Liver (tissue), 8 donors: ENCODE measurements at regions not wholly inside any gene's neighbourhood (a gene's known extent, or its start where the extent isn't known, plus 50 kb on each side); places are given as distances from the start of the nearest gene placed in this dataset.

ENCODE experiments used
- DNase-seq: peaks from one replicate; pipeline ENCODE4 v3.0.0-alpha.2; 2017; ENCODE audit warnings: low spot score
- H3K27ac ChIP-seq, 2 donors: one replicate each; pipeline ENCODE4 v1.7.0; 2013; ENCODE audit warnings: inconsistent platforms in 2 of 2, low read length in 2 of 2, control low read depth in 1 of 2, low read depth in 1 of 2, mild to moderate bottlenecking in 1 of 2
- H3K27me3 ChIP-seq, 4 donors: one replicate each; pipeline versions ENCODE4 v1.6.1 to v1.7.0; 2013; ENCODE audit warnings: low read length in 3 of 4, inconsistent platforms in 1 of 4, mild to moderate bottlenecking in 1 of 4, moderate library complexity in 1 of 4; ENCODE audit not compliant: control insufficient read depth in 4 of 4, insufficient read depth in 4 of 4
- H3K36me3 ChIP-seq, 4 donors: one replicate each; pipeline versions ENCODE4 v1.6.1 to v1.7.0; 2013; ENCODE audit warnings: low read length in 3 of 4, mild to moderate bottlenecking in 3 of 4, low read depth in 1 of 4, moderate library complexity in 1 of 4; ENCODE audit not compliant: control insufficient read depth in 4 of 4, insufficient read depth in 3 of 4
- H3K4me1 ChIP-seq, 4 donors: one replicate each; pipeline versions ENCODE4 v1.6.1 to v1.7.0; 2013; ENCODE audit warnings: low read length in 3 of 4, mild to moderate bottlenecking in 3 of 4, moderate library complexity in 1 of 4; ENCODE audit not compliant: control insufficient read depth in 4 of 4, insufficient read depth in 4 of 4
- H3K4me3 ChIP-seq, 3 donors: one replicate each; pipeline versions ENCODE4 v1.6.1 to v1.7.0; 2013; ENCODE audit warnings: low read length in 3 of 3, control low read depth in 1 of 3, low read depth in 1 of 3, mild to moderate bottlenecking in 1 of 3
- H3K9ac ChIP-seq, 2 donors: one replicate each; pipeline ENCODE4 v1.7.0; 2013; ENCODE audit warnings: low read length in 2 of 2, mild to moderate bottlenecking in 2 of 2, moderate library complexity in 2 of 2, control low read depth in 1 of 2, low read depth in 1 of 2
- H3K9me3 ChIP-seq, 4 donors: one replicate each; pipeline versions ENCODE4 v1.6.1 to v1.7.0; 2013; ENCODE audit warnings: low read length in 3 of 4; ENCODE audit not compliant: control insufficient read depth in 4 of 4
- EGR1 ChIP-seq, 2 donors: IDR thresholded peaks; 2 replicates each; pipeline ENCODE4 v1.6.1; 2016 to 2018; ENCODE audit warnings: antibody characterized with exemption in 2 of 2, low read depth in 2 of 2
- FOXA1 ChIP-seq: IDR thresholded peaks from 2 replicates; pipeline ENCODE4 v1.6.1; 2016; ENCODE audit warnings: antibody characterized with exemption
- FOXA2 ChIP-seq: IDR thresholded peaks from 2 replicates; pipeline ENCODE4 v1.6.1; 2016; ENCODE audit warnings: antibody characterized with exemption
- GABPA ChIP-seq, 2 donors: IDR thresholded peaks in 1 of 2; conservative IDR thresholded peaks in 1 of 2; 2 replicates each; pipeline ENCODE4 v1.6.1; 2016; ENCODE audit warnings: antibody characterized with exemption in 2 of 2, mild to moderate bottlenecking in 1 of 2, moderate library complexity in 1 of 2
- HNF4A ChIP-seq, 2 donors: conservative IDR thresholded peaks; 2 replicates each; pipeline ENCODE4 v1.6.1; 2016; ENCODE audit warnings: antibody characterized with exemption in 2 of 2, mild to moderate bottlenecking in 2 of 2
- HNF4G ChIP-seq: IDR thresholded peaks from 2 replicates; pipeline ENCODE4 v1.6.1; 2016; ENCODE audit warnings: antibody characterized with exemption
- JUND ChIP-seq, 2 donors: IDR thresholded peaks; 2 replicates each; pipeline ENCODE4 v1.6.1; 2016; ENCODE audit warnings: antibody characterized with exemption in 2 of 2
- NR2F2 ChIP-seq: IDR thresholded peaks from 2 replicates; pipeline ENCODE4 v1.6.1; 2016; ENCODE audit warnings: antibody characterized with exemption
- RAD21 ChIP-seq, 2 donors: IDR thresholded peaks; 2 replicates each; pipeline ENCODE4 v1.6.1; 2016; ENCODE audit warnings: antibody characterized with exemption in 2 of 2, mild to moderate bottlenecking in 2 of 2
- RXRA ChIP-seq, 2 donors: IDR thresholded peaks; 2 replicates each; pipeline ENCODE4 v1.6.1; 2017 to 2018; ENCODE audit warnings: antibody characterized with exemption in 2 of 2, mild to moderate bottlenecking in 1 of 2
- SP1 ChIP-seq: IDR thresholded peaks from 2 replicates; pipeline ENCODE4 v1.6.1; 2018; ENCODE audit warnings: antibody characterized with exemption, mild to moderate bottlenecking
- TAF1 ChIP-seq: conservative IDR thresholded peaks from 2 replicates; pipeline ENCODE4 v1.6.1; 2016; ENCODE audit warnings: antibody characterized with exemption, mild to moderate bottlenecking
- YY1 ChIP-seq: IDR thresholded peaks from 2 replicates; pipeline ENCODE4 v1.6.1; 2016; ENCODE audit warnings: antibody characterized with exemption, mild to moderate bottlenecking
- whole genome bisulfite sequencing: extraction: QIAGEN DNeasy Blood & Tissue Kit; methylation state at CpG from one replicate; pipeline ENCODE4 v1.1.7; 2013; 5-methylcytosine and 5-hydroxymethylcytosine counted together
- TF ChIP-seq, protein P1 (sequence below): IDR thresholded peaks from 2 replicates; pipeline ENCODE4 v1.6.1; 2016; ENCODE audit warnings: antibody characterized with exemption, mild to moderate bottlenecking
- TF ChIP-seq, protein P2 (sequence below): IDR thresholded peaks from 2 replicates; pipeline ENCODE4 v1.6.1; 2016; ENCODE audit warnings: antibody characterized with exemption
- TF ChIP-seq, protein P3 (sequence below): IDR thresholded peaks from 2 replicates; pipeline ENCODE4 v1.6.1; 2016; ENCODE audit warnings: antibody characterized with exemption
- TF ChIP-seq, protein P4 (sequence below): IDR thresholded peaks from 2 replicates; pipeline ENCODE4 v1.6.1; 2016; ENCODE audit warnings: antibody characterized with exemption
- TF ChIP-seq, protein P5 (sequence below): fragments of 150-350 bp; IDR thresholded peaks from 2 replicates; pipeline ENCODE4 v1.5.1; 2017; ENCODE audit warnings: improper control_type of control experiment, low read depth, low read length; ENCODE audit not compliant: missing input control
- donor health status: healthy.
- donor health status: healthy.
- donor health status: healthy.
- donor health status: healthy.
- donor health status: healthy.

DNA sequence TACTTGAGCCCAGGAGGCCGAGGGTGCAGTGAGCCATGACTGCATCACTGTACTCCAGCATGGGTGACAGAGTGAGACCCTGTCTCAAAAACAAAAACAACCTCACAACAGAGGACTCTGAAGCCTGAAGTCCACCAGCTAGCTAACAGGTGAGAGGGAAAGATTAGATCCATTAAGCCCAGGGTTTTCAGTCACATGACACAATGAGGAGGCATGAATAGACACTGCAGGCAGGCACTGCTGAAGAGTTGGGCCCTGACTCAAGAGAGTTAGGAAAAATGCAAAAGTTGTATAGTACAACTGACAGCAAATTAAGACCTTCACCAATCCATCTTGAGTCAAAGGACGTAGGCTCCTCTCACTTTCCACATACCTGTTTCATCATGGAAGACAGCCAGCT lies 64.9 kb downstream of the IARS1 start (continued):
- TF ChIP-seq, protein P1, sequence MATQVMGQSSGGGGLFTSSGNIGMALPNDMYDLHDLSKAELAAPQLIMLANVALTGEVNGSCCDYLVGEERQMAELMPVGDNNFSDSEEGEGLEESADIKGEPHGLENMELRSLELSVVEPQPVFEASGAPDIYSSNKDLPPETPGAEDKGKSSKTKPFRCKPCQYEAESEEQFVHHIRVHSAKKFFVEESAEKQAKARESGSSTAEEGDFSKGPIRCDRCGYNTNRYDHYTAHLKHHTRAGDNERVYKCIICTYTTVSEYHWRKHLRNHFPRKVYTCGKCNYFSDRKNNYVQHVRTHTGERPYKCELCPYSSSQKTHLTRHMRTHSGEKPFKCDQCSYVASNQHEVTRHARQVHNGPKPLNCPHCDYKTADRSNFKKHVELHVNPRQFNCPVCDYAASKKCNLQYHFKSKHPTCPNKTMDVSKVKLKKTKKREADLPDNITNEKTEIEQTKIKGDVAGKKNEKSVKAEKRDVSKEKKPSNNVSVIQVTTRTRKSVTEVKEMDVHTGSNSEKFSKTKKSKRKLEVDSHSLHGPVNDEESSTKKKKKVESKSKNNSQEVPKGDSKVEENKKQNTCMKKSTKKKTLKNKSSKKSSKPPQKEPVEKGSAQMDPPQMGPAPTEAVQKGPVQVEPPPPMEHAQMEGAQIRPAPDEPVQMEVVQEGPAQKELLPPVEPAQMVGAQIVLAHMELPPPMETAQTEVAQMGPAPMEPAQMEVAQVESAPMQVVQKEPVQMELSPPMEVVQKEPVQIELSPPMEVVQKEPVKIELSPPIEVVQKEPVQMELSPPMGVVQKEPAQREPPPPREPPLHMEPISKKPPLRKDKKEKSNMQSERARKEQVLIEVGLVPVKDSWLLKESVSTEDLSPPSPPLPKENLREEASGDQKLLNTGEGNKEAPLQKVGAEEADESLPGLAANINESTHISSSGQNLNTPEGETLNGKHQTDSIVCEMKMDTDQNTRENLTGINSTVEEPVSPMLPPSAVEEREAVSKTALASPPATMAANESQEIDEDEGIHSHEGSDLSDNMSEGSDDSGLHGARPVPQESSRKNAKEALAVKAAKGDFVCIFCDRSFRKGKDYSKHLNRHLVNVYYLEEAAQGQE: no peak
- TF ChIP-seq, protein P2, sequence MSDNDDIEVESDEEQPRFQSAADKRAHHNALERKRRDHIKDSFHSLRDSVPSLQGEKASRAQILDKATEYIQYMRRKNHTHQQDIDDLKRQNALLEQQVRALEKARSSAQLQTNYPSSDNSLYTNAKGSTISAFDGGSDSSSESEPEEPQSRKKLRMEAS: no peak
- TF ChIP-seq GABPA (IDR thresholded peaks at IDR 0.05 in 1 of 2, conservative IDR thresholded peaks at IDR 0.05 in 1 of 2): no peak

DNA sequence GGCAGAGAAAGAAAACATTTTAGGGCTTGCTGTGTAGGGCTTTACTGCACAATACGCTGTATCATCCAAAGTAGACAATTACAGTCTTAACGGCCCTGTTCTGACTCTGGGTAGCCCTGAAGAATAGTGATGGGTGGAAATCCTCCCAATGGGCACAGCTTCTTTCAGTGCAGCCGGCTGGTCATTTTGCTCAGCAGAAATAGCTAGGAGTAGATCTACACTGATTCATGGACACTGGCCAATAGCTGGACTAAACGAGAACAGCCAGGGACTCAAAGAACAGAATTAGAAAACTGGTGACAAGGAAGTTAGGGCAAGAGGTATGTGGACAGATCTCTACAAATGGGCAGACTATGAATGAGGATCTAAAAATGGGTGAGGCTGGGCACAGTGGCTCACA lies 69.3 kb downstream of the IARS1 start:
- no peaks in the 10 kb centered on the region for H3K27me3 ChIP-seq

DNA sequence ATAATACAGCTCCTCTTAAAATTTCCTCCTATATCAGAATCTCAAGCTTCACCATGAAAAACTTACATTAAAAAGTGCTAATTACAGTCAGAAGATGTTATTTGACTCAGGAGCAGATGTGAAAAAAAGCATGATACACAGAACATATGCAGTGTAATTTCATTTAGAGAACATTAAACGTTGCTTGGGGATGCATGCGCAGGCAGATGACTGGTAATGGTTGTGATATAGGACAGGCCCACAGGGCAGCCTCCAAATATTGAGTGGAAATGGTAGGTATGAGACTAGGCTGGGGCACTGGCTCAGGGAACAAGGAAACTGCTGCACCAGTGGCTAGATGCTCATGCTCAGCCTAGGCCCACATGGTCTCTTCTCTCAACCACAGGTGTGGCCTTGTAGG lies 69.7 kb downstream of the IARS1 start:
- H3K27ac ChIP-seq: no peak overlapping the region

More for the DNA sequence above, 69.3 kb downstream of the IARS1 start:
- no peak for TF ChIP-seq NR2F2
- no peak for TF ChIP-seq GABPA (IDR thresholded peaks at IDR 0.05 in 1 of 2, conservative IDR thresholded peaks at IDR 0.05 in 1 of 2)
- no peak for TF ChIP-seq FOXA1
- TF ChIP-seq RXRA (IDR thresholded peaks at IDR 0.05): no peak
- no peak for TF ChIP-seq EGR1 (IDR thresholded peaks at IDR 0.05; ENCODE audit: low read depth in 2 of 2)
- Histone ChIP-seq H3K36me3 (peaks cover 6 to 58% (median 40%) of the 10 kb centered on the region in 4 donors), H3K27ac (no peak overlapping the region), H3K9me3 (no peaks in the 10 kb centered on the region), H3K4me1 (no peaks in the 10 kb centered on the region), H3K9ac (no peak overlapping the region), H3K4me3 (no peak overlapping the region)
- DNase-seq: no peak
- WGBS: 93% methylated on average over 4 of the region's 4 CpGs

More for the DNA sequence above, 69.7 kb downstream of the IARS1 start:
- Histone ChIP-seq H3K9me3 (no peaks in the 10 kb centered on the region), H3K36me3 (peaks cover 6 to 54% (median 38%) of the 10 kb centered on the region in 4 donors), H3K9ac (no peak overlapping the region), H3K27me3 (no peaks in the 10 kb centered on the region), H3K4me3 (no peak overlapping the region), H3K4me1 (no peaks in the 10 kb centered on the region)
- DNase-seq: no peak
- 93% methylated on average over 2 of the region's 2 CpGs for WGBS
- no peak for TF ChIP-seq HNF4G
- no peak for TF ChIP-seq YY1
- no peak for TF ChIP-seq JUND (IDR thresholded peaks at IDR 0.05)
- TF ChIP-seq, protein P3, sequence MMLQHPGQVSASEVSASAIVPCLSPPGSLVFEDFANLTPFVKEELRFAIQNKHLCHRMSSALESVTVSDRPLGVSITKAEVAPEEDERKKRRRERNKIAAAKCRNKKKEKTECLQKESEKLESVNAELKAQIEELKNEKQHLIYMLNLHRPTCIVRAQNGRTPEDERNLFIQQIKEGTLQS: no peak
- TF ChIP-seq, protein P4, sequence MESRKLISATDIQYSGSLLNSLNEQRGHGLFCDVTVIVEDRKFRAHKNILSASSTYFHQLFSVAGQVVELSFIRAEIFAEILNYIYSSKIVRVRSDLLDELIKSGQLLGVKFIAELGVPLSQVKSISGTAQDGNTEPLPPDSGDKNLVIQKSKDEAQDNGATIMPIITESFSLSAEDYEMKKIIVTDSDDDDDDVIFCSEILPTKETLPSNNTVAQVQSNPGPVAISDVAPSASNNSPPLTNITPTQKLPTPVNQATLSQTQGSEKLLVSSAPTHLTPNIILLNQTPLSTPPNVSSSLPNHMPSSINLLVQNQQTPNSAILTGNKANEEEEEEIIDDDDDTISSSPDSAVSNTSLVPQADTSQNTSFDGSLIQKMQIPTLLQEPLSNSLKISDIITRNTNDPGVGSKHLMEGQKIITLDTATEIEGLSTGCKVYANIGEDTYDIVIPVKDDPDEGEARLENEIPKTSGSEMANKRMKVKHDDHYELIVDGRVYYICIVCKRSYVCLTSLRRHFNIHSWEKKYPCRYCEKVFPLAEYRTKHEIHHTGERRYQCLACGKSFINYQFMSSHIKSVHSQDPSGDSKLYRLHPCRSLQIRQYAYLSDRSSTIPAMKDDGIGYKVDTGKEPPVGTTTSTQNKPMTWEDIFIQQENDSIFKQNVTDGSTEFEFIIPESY: no peak
- no peak for TF ChIP-seq FOXA2
- no peak for TF ChIP-seq FOXA1
- TF ChIP-seq EGR1 (IDR thresholded peaks at IDR 0.05; ENCODE audit: low read depth in 2 of 2): no peak
- no peak for TF ChIP-seq TAF1
- no peak for TF ChIP-seq GABPA (IDR thresholded peaks at IDR 0.05 in 1 of 2, conservative IDR thresholded peaks at IDR 0.05 in 1 of 2)
- TF ChIP-seq NR2F2: no peak
- TF ChIP-seq, protein P5, sequence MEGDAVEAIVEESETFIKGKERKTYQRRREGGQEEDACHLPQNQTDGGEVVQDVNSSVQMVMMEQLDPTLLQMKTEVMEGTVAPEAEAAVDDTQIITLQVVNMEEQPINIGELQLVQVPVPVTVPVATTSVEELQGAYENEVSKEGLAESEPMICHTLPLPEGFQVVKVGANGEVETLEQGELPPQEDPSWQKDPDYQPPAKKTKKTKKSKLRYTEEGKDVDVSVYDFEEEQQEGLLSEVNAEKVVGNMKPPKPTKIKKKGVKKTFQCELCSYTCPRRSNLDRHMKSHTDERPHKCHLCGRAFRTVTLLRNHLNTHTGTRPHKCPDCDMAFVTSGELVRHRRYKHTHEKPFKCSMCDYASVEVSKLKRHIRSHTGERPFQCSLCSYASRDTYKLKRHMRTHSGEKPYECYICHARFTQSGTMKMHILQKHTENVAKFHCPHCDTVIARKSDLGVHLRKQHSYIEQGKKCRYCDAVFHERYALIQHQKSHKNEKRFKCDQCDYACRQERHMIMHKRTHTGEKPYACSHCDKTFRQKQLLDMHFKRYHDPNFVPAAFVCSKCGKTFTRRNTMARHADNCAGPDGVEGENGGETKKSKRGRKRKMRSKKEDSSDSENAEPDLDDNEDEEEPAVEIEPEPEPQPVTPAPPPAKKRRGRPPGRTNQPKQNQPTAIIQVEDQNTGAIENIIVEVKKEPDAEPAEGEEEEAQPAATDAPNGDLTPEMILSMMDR: no peak
- TF ChIP-seq, protein P2: no peak
- TF ChIP-seq RXRA (IDR thresholded peaks at IDR 0.05): no peak
- TF ChIP-seq, protein P1: no peak
- TF ChIP-seq HNF4A (conservative IDR thresholded peaks at IDR 0.05): no peak
- no peak for TF ChIP-seq RAD21 (IDR thresholded peaks at IDR 0.05)
- TF ChIP-seq SP1: no peak
